RWPE1 (cell line): ENCODE measurements at regions not wholly inside any gene's neighbourhood (a gene's known extent, or its start where the extent isn't known, plus 50 kb on each side); places are given as distances from the start of the nearest gene placed in this dataset.

ENCODE experiments used
- CTCF ChIA-PET: fragments of 350-600 bp; sonication (Branson Sonifier 250); formaldehyde crosslinking; extraction: SDS; loops from one replicate; lab custom pipeline; 2021; lab: Yijun Ruan, JAX
- POLR2A ChIA-PET: fragments of 400-600 bp; formaldehyde crosslinking; extraction: SDS; loops from one replicate; lab custom pipeline; 2020; ENCODE audit warnings: antibody characterized with exemption; ENCODE audit not compliant: low non-redundant PET; lab: Yijun Ruan, JAX
- DNase-seq: peaks from one replicate; pipeline ENCODE4 v3.0.0; 2012; ENCODE audit warnings: low spot score
- H3K27ac ChIP-seq: fragments of 450-650 bp; 2 replicates; pipeline ENCODE4 v1.5.1; 2017
- TF ChIP-seq, protein P1 (sequence below): fragments of 450-650 bp; conservative IDR thresholded peaks from 2 replicates; pipeline ENCODE4 v1.5.1; 2017; ENCODE audit warnings: low read depth, mild to moderate bottlenecking

DNA sequence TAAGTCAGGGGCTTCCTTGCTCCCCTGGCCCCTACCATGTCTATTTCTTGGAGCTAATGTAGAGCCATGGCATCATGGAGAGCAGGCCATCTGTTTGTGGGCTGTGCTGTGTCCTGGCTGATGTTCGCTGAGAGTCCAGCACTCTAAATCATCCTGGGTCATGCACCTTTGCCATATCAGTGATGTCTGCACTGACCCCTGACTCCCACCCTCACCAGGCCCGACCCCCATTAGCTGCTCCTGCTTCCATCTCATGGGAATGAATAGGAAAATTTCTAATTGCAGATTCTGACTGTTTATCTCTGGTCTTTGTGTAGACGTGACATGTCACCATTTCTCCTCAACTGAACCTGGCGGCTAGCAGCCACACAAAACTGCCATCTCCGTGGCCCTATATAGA, 236.9 kb downstream of the NSG2 start:
- DNase-seq, result no peak
- CTCF ChIA-PET, result no interaction called here
- H3K27ac ChIP-seq, result no peak overlapping the region
- POLR2A ChIA-PET, result no interaction called here
- TF ChIP-seq, protein P1, sequence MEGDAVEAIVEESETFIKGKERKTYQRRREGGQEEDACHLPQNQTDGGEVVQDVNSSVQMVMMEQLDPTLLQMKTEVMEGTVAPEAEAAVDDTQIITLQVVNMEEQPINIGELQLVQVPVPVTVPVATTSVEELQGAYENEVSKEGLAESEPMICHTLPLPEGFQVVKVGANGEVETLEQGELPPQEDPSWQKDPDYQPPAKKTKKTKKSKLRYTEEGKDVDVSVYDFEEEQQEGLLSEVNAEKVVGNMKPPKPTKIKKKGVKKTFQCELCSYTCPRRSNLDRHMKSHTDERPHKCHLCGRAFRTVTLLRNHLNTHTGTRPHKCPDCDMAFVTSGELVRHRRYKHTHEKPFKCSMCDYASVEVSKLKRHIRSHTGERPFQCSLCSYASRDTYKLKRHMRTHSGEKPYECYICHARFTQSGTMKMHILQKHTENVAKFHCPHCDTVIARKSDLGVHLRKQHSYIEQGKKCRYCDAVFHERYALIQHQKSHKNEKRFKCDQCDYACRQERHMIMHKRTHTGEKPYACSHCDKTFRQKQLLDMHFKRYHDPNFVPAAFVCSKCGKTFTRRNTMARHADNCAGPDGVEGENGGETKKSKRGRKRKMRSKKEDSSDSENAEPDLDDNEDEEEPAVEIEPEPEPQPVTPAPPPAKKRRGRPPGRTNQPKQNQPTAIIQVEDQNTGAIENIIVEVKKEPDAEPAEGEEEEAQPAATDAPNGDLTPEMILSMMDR, result no peak

DNA sequence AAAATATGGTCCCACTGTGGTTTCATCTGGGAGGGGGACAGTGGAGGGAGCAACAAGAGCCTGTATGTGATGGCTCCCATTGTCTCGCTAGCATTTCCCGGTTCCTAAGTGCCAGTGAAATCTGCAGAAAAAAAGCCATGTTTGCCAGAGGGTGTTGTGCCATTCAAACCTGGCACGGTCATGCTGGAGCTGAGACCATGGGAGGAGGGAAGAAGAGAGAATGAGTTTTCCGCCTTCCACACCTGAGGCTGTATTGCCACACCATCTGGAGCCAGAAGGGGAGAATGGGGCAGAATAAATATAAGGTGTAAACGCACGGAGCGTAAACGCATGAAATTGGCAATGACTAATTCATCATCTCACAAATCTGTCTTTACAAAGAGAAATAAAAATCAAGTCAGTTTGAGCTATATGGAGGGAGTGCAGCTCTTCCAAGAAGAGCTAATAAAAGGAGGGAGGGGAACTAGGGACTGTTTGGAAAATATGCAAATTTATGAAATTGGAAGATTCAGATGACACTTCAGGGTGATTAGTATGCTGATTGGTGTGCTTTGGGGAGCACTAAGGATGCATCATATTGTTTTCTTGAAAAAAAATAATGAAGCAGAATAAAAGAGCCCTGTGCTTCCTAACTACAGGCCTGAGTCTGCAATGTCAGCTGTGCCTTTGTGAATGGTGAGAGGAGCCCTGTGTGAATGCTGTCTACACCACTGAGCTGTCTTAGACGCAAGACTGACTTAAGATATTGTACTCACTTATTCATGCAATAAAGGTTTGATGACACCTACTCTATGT, 237.9 kb downstream of the NSG2 start:
- TF ChIP-seq, protein P1, result no peak
- ChIA-PET CTCF (no interaction called here), POLR2A (no interaction called here)
- H3K27ac ChIP-seq, result no peak overlapping the region
- DNase-seq, result no peak

DNA sequence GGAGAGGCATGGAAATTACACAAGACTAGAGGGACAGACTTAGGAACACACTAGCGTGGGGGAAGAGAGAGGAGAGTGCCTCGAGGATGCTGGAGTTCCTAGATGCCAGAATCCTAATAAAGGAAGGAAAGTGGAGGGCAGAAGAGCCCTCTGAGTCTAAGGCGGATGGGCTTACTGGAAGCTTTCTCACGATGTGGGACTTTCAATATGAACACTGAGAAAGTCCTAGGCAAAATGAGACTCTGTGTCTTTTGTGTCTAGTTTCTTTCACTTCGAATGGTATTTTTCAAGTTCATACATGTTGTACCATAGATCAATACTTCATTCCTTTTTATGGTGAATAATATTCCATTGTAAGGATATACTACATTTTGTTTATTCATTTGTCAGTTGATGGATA, 239.4 kb downstream of the NSG2 start:
- TF ChIP-seq, protein P1, result no peak
- H3K27ac ChIP-seq, result no peak overlapping the region
- CTCF ChIA-PET, result no interaction called here
- POLR2A ChIA-PET, result no interaction called here
- DNase-seq, result no peak

DNA sequence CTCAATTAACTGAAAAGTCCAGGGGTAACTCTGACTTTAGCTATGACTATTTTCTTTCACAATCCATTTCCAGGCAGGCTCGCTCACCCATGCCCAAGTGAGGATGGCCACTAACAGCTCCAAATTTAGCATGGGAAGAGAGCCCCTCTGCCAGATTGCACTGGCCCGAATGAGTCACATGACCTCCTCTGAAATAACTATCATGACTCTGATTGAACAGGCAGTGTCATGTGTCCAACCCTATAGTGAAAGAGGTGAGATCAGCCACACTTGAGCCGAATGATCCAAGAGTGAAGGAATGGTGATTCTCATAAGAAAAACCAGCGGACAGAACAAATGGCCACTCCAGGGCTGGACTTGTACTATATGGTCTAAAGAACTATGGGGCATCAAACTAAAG, 242.3 kb downstream of the NSG2 start:
- no peak for DNase-seq
- TF ChIP-seq, protein P1, result no peak
- H3K27ac ChIP-seq, result no peak overlapping the region
- ChIA-PET CTCF (no interaction called here), POLR2A (no interaction called here)

DNA sequence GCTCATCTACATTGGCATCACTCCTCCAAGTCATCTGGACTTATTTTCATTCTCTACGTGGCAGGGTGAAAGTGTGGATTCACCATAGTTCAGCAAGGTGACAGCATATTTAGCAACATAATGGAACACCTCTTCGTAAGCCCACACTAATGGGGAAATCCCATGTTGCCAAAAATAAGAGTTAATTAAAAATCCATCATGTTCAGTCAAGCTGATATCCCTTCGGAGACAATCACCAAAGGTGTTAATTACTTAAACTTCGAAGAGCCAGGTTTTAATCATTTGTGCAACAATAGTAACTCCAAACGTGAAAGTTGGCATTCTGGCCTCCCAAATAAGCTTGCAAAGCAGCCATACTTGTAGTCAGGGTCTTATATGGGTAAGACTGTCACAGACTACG, 242.9 kb downstream of the NSG2 start:
- CTCF ChIA-PET, result interaction anchor here (0.6 kb wide), 1 partner anchor 201 kb away, joined by 4 read pairs; no protein-coding TSS in a partner anchor
- no peak overlapping the region for H3K27ac ChIP-seq
- TF ChIP-seq, protein P1, result no peak
- DNase-seq, result no peak
- POLR2A ChIA-PET, result no interaction called here

DNA sequence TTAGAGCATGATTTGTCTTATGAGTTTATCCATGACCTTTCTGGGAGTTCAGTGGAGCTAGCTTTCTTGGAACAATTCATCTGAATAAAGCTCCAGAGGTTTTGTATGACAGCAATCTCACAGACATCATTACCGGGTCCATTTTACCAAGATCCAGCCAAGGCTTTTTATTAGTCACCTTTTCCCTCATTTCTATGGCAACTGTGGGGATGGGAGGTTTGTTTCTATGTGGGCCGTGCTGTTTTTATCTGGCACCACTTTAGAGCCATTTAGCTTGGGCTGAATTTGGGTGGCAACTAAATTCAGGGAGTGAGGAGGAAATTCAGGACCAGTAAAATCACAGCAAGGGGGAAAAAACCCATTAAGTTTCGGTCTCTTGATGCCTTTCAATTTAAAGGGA, 245.7 kb downstream of the NSG2 start:
- CTCF ChIA-PET, result interaction anchor here (0.6 to 2.0 kb wide), 4 partner anchors 20 to 1436 kb away, joined by 3 to 11 read pairs (median 3); no protein-coding TSS in a partner anchor
- TF ChIP-seq, protein P1, result no peak
- POLR2A ChIA-PET, result no interaction called here
- DNase-seq, result no peak
- H3K27ac ChIP-seq, result no peak overlapping the region
